ENCODE measurements at regions not wholly inside any gene's neighbourhood (a gene's known extent, or its start where the extent isn't known, plus 50 kb on each side); places are given as distances from the start of the nearest gene placed in this dataset.
A peak's percentile ranks its signal among the peaks of the same experiment; 100 is the strongest.

- Histone ChIP-seq H3K4me3 (ENCODE audit: low read depth, low read length) (no peak overlapping the region), H3K27ac (no peak overlapping the region), H3K27me3 (replicated peaks) (no peaks in the 10 kb centered on the region), H3K36me3 (replicated peaks) (no peaks in the 10 kb centered on the region)
- TF ChIP-seq CTCF (IDR thresholded peaks at IDR 0.05; ENCODE audit: low read depth, low read length, missing control alignments): no peak
- in situ Hi-C loops (cut with HindIII; ENCODE audit: low pct_ligation_motif_present, low sequenced_read_pairs): no loop called here
- DNase-seq: no peak
Measured at GRCh38 chr7:131648491-131648890, 92.1 kb upstream of the PODXL start.

GRCh38 chr7:131646203-131646602, 89.8 kb upstream of the PODXL start:
- in situ Hi-C loops (cut with HindIII; ENCODE audit: low pct_ligation_motif_present, low sequenced_read_pairs): no loop called here
- Histone ChIP-seq H3K36me3 (replicated peaks) (no peaks in the 10 kb centered on the region), H3K27me3 (replicated peaks) (no peaks in the 10 kb centered on the region), H3K4me3 (ENCODE audit: low read depth, low read length) (no peak overlapping the region), H3K27ac (no peak overlapping the region)
- TF ChIP-seq CTCF (IDR thresholded peaks at IDR 0.05; ENCODE audit: low read depth, low read length, missing control alignments): no peak
- DNase-seq: no peak

GRCh38 chr7:131642429-131642828, 86.0 kb upstream of the PODXL start:
- no peak for TF ChIP-seq CTCF (IDR thresholded peaks at IDR 0.05; ENCODE audit: low read depth, low read length, missing control alignments)
- H3K27me3 ChIP-seq (replicated peaks): no peaks in the 10 kb centered on the region
- no peak for DNase-seq
- no peak overlapping the region for H3K27ac ChIP-seq
- in situ Hi-C loops (cut with HindIII; ENCODE audit: low pct_ligation_motif_present, low sequenced_read_pairs): no loop called here
- H3K4me3 ChIP-seq (ENCODE audit: low read depth, low read length): no peak overlapping the region
- no peaks in the 10 kb centered on the region for H3K36me3 ChIP-seq (replicated peaks)

GRCh38 chr7:131640686-131641085, 84.3 kb upstream of the PODXL start:
- Histone ChIP-seq H3K4me3 (ENCODE audit: low read depth, low read length) (no peak overlapping the region), H3K27ac (no peak overlapping the region), H3K36me3 (replicated peaks) (no peaks in the 10 kb centered on the region), H3K27me3 (replicated peaks) (no peaks in the 10 kb centered on the region)
- peak; percentile 35 for DNase-seq
- no peak for TF ChIP-seq CTCF (IDR thresholded peaks at IDR 0.05; ENCODE audit: low read depth, low read length, missing control alignments)
- in situ Hi-C loops (cut with HindIII; ENCODE audit: low pct_ligation_motif_present, low sequenced_read_pairs): no loop called here

- Histone ChIP-seq H3K36me3 (replicated peaks) (no peaks in the 10 kb centered on the region), H3K4me3 (ENCODE audit: low read depth, low read length) (no peak overlapping the region), H3K27me3 (replicated peaks) (no peaks in the 10 kb centered on the region), H3K27ac (no peak overlapping the region)
- in situ Hi-C loops (cut with HindIII; ENCODE audit: low pct_ligation_motif_present, low sequenced_read_pairs): no loop called here
- no peak for TF ChIP-seq CTCF (IDR thresholded peaks at IDR 0.05; ENCODE audit: low read depth, low read length, missing control alignments)
- no peak for DNase-seq
Measured at GRCh38 chr7:131638641-131639430, 82.4 kb upstream of the PODXL start.

- DNase-seq: no peak
- Histone ChIP-seq H3K27ac (no peak overlapping the region), H3K4me3 (ENCODE audit: low read depth, low read length) (no peak overlapping the region), H3K27me3 (replicated peaks) (no peaks in the 10 kb centered on the region), H3K36me3 (replicated peaks) (no peaks in the 10 kb centered on the region)
- in situ Hi-C loops (cut with HindIII; ENCODE audit: low pct_ligation_motif_present, low sequenced_read_pairs): no loop called here
- TF ChIP-seq CTCF (IDR thresholded peaks at IDR 0.05; ENCODE audit: low read depth, low read length, missing control alignments): no peak
Measured at GRCh38 chr7:131637859-131638258, 81.4 kb upstream of the PODXL start.
